Transverse colon (tissue), 4 donors: ENCODE measurements at regions not wholly inside any gene's neighbourhood (a gene's known extent, or its start where the extent isn't known, plus 50 kb on each side); places are given as distances from the start of the nearest gene placed in this dataset.

Experiments used
- CTCF ChIP-seq, 5 experiments: fragments of 200-600 bp in 3 of 5; fragments of 450-650 bp in 2 of 5; sonication (generic) in 3 of 5; IDR thresholded peaks; 1 replicate in 2 of 5; 2 replicates in 3 of 5; pipeline ENCODE4 v1.5.1; 2016 to 2017; ENCODE audit warnings: antibody characterized with exemption in 5 of 5, inconsistent platforms in 3 of 5, mild to moderate bottlenecking in 2 of 5, moderate library complexity in 1 of 5
- POLR2AphosphoS5 ChIP-seq, 3 donors: sonication (generic); formaldehyde crosslinking; IDR thresholded peaks; one replicate each; pipeline ENCODE4 v1.6.1; 2016; ENCODE audit warnings: antibody characterized with exemption in 3 of 3

GRCh38 chr18:1273469-1273868 is 368.8 kb downstream of the ADCYAP1 start:
- no peak for TF ChIP-seq CTCF (IDR thresholded peaks at IDR 0.05)
- no peak for TF ChIP-seq POLR2AphosphoS5 (IDR thresholded peaks at IDR 0.05)
